IPS-18a (cell line): ENCODE measurements at regions not wholly inside any gene's neighbourhood (a gene's known extent, or its start where the extent isn't known, plus 50 kb on each side); places are given as distances from the start of the nearest gene placed in this dataset.

Source experiments
- H3K27ac ChIP-seq: one replicate; pipeline ENCODE4 v1.5.1; 2013; ENCODE audit warnings: low read length
- H3K27me3 ChIP-seq: one replicate; pipeline ENCODE4 v1.6.1; 2013; ENCODE audit warnings: mild to moderate bottlenecking, low read length; ENCODE audit not compliant: control insufficient read depth, insufficient read depth
- H3K36me3 ChIP-seq: one replicate; pipeline ENCODE4 v1.6.1; 2013; ENCODE audit warnings: low read depth, low read length; ENCODE audit not compliant: control insufficient read depth
- H3K4me1 ChIP-seq: one replicate; pipeline ENCODE4 v1.6.1; 2013; ENCODE audit warnings: low read depth, low read length; ENCODE audit not compliant: control insufficient read depth
- H3K4me3 ChIP-seq: one replicate; pipeline ENCODE4 v1.5.1; 2013; ENCODE audit warnings: low read length
- H3K9ac ChIP-seq: one replicate; pipeline ENCODE4 v1.6.1; 2013; ENCODE audit warnings: mild to moderate bottlenecking, low read length, moderate library complexity
- H3K9me3 ChIP-seq: one replicate; pipeline ENCODE4 v1.6.1; 2013; ENCODE audit warnings: low read depth, low read length; ENCODE audit not compliant: control insufficient read depth

DNA sequence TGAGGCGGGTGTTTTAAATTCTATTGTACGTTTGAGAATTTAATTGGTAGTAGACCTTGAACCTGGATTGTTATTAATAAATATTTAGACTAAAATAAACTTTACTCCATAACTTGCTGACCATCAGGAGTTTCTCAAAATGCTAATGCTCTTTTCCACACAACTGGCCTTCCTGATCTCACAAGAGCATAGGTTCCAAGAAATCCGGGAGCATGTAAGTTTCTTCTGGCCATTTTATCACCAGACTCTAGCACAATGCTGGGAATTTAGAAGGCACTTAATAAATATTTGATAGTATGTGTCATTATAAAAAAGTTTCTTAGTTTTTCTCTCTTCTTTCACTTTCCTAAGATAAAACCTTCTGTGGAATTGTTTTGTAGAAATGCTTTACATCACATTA, 2047.1 kb downstream of the SUCLG1 start:
- Histone ChIP-seq H3K27ac (no peak overlapping the region), H3K27me3 (no peaks in the 10 kb centered on the region), H3K4me1 (no peaks in the 10 kb centered on the region), H3K9me3 (no peaks in the 10 kb centered on the region), H3K36me3 (no peaks in the 10 kb centered on the region), H3K4me3 (no peak overlapping the region), H3K9ac (no peak overlapping the region)

DNA sequence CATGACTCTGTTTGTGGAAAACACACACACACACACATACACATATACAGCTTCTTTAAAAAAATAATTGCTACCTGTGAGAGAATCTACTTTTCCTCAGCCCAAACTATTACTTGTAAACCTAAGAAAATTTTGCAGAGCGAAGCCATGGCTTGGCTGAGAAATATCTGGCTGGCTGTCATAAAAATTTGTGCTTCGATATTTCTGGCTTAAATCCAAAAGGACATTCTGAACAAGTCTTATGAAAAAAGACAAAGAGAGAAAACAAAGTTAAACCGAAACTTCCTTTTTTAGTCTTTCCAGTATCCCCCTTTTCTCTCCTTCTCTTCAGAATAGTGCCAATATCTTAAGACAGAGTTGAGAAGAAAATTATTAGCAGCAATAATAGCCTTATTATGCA, 2048.0 kb downstream of the SUCLG1 start:
- H3K4me1 ChIP-seq = no peaks in the 10 kb centered on the region
- no peak overlapping the region for H3K4me3 ChIP-seq
- no peak overlapping the region for H3K9ac ChIP-seq
- no peaks in the 10 kb centered on the region for H3K36me3 ChIP-seq
- H3K27ac ChIP-seq = no peak overlapping the region
- H3K27me3 ChIP-seq = no peaks in the 10 kb centered on the region
- no peaks in the 10 kb centered on the region for H3K9me3 ChIP-seq

DNA sequence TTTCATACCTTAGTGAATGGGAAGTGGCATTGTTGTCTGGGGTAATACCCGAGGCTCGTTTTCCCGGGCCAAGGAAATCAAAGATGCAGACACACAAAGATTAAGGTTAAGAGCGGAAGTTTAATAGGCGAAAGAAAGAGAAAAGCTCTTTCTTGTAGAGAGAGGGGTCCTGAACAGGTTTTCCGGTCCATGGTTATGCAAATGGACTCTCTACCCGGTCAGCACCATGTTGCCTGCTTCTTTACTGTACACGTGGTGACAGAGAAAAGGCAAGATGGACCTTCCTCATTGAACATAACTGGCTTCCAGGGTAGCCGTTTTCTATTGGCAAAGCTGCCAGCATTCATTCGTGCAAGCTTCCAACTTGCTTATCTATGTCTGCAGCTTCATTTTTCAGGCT, 2063.5 kb downstream of the SUCLG1 start:
- Histone ChIP-seq H3K4me3 (no peak overlapping the region), H3K27ac (no peak overlapping the region), H3K4me1 (peaks cover 8% of the 10 kb centered on the region), H3K27me3 (no peaks in the 10 kb centered on the region), H3K36me3 (no peaks in the 10 kb centered on the region), H3K9ac (no peak overlapping the region), H3K9me3 (no peaks in the 10 kb centered on the region)

DNA sequence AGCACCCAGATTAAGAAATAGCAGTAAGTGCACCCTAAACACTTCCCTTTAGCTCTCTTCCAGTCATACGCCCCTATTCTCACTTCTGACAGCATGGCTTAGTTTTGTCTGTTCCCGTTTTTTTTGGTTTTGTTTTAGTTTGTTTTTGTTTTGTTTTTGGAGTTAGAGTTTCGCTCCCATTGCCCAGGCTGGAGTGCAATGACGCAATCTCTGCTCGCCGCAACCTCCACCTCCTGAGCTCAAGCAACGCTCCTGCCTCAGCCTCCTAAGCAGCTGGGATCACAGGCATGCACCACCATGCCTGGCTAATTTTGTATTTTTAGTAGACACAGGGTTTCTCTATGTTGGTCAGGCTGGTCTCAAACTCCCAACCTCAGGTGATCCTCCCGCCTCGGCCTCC, 2067.7 kb downstream of the SUCLG1 start:
- Histone ChIP-seq H3K9me3 (no peaks in the 10 kb centered on the region), H3K4me1 (peaks cover 4% of the 10 kb centered on the region), H3K36me3 (no peaks in the 10 kb centered on the region), H3K9ac (no peak overlapping the region), H3K27ac (no peak overlapping the region), H3K4me3 (no peak overlapping the region), H3K27me3 (no peaks in the 10 kb centered on the region)

DNA sequence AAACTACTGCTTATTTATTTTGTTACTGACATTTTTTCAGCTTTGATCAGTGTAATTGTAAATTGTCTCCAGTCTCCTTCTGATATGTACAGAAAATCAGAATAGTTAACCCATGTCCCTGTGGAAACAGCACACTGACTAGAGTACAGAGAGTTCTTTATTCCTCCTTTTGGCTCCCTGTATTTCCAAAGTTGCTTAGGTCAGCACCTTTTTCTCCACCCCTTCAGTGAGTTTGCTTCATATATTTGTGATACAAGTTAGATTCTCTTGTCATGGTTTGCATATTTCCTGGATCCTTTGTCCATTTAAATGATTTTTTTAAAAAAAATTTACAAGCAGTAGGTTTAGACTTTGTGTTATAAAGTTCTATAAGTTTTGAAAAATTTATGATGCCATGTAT, 2051.1 kb upstream of the LRRTM1 start:
- H3K27ac ChIP-seq = no peak overlapping the region
- no peaks in the 10 kb centered on the region for H3K27me3 ChIP-seq
- no peaks in the 10 kb centered on the region for H3K9me3 ChIP-seq
- no peaks in the 10 kb centered on the region for H3K36me3 ChIP-seq
- H3K9ac ChIP-seq = no peak overlapping the region
- no peak overlapping the region for H3K4me3 ChIP-seq
- no peaks in the 10 kb centered on the region for H3K4me1 ChIP-seq

DNA sequence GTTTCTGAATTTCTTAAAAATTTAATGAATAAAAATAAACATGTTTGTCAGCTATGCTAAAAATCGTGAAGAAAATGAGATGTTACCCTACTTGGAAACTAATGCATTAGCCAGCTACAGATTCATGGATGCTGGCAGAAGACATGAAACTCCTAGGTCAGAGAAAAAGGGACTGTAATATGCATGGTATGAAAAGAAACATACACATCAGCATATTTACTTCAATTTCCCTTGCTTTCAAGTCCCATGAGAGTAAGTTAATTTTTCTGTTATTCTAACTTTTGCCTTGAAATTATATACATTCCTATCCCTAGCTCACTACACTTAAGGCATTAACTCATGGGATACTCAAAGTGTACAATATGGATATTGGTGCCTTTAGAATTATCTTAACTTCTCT, 2041.4 kb upstream of the LRRTM1 start:
- H3K9me3 ChIP-seq = no peaks in the 10 kb centered on the region
- H3K36me3 ChIP-seq = no peaks in the 10 kb centered on the region
- H3K4me3 ChIP-seq = no peak overlapping the region
- no peaks in the 10 kb centered on the region for H3K4me1 ChIP-seq
- no peaks in the 10 kb centered on the region for H3K27me3 ChIP-seq
- H3K9ac ChIP-seq = no peak overlapping the region
- H3K27ac ChIP-seq = no peak overlapping the region

DNA sequence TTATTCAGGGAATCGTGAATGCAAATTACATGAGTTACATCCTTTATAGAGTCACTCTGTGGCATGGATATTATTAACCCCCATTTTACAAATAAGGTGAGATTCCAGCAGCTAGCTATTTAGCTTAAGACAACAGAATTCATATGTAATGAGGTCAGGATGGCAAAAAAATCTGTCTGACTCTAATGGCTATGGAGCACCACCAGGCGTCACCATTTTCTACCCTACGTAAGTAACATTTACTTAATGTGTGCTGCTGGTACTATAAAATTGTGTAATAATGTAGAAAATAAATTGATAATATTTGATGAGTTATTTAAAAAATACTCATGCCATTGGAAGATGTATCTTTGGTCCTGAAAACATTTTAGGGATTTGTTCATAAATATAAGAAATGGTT, 2040.1 kb upstream of the LRRTM1 start:
- Histone ChIP-seq H3K9ac (no peak overlapping the region), H3K27ac (no peak overlapping the region), H3K4me3 (no peak overlapping the region), H3K27me3 (no peaks in the 10 kb centered on the region), H3K36me3 (no peaks in the 10 kb centered on the region), H3K4me1 (no peaks in the 10 kb centered on the region), H3K9me3 (no peaks in the 10 kb centered on the region)

DNA sequence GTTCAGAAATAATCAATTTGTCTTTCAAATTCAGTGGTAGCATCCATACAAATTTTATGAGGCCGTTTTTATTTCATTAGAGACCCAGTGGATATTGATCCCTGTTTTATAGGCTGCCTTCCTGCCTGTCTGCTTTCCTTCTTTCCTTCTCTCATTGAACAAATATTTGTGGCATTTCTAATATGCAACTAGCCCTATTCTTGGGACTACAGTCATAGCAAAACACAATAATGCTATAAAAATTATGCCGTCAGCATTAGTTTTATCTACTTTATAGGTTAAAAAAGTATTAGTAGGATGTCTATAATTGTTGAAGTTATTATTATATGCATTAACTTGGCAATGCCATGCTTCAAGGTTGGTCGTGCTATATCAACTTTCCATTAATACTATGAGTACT, 2037.8 kb upstream of the LRRTM1 start:
- Histone ChIP-seq H3K9ac (no peak overlapping the region), H3K27me3 (no peaks in the 10 kb centered on the region), H3K4me3 (no peak overlapping the region), H3K36me3 (no peaks in the 10 kb centered on the region), H3K4me1 (no peaks in the 10 kb centered on the region), H3K27ac (no peak overlapping the region), H3K9me3 (no peaks in the 10 kb centered on the region)

DNA sequence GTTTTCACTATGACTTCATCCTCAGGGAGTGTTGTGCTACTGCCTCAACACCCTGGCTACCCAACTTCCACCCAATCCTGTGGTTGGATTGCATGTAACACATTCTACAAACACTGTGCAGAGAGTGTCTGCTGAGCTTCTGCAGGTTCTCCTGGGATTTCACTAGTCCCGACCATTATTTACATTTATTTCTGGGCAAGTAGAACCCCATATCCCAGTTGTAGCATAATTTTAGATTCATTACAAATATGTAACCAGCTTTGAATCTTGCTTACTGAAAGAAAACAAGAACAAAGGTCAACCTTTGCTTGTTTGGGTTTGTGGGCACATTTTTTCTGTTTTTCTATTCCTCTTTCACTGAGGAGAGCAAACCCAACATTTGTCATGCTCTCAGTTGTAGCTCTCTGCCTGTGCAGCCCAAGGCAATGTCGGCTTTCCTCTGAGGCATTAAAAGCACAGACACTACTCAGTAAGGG, 2036.1 kb upstream of the LRRTM1 start:
- Histone ChIP-seq H3K9ac (no peak overlapping the region), H3K9me3 (no peaks in the 10 kb centered on the region), H3K27me3 (no peaks in the 10 kb centered on the region), H3K4me3 (no peak overlapping the region), H3K27ac (no peak overlapping the region), H3K36me3 (no peaks in the 10 kb centered on the region), H3K4me1 (no peaks in the 10 kb centered on the region)

DNA sequence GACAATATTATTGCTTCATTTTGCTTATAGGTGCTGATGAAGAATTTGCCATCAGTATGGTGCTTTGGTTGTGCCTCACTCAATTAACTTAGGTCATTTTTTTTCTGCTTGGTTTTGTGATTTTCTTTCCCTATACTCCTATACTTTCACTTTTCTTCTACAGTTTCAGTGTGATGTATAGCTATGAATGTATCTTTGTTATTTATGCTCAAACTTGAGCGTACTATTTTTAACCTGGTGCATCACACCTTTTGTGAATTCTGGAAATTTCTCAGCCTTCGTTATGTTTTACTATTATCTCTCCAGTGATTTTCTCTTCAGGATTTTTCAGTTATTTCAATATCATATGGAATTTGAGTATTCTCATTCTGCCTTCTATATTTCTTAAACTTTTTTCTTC, 2035.3 kb upstream of the LRRTM1 start:
- Histone ChIP-seq H3K27me3 (no peaks in the 10 kb centered on the region), H3K36me3 (no peaks in the 10 kb centered on the region), H3K9ac (no peak overlapping the region), H3K4me3 (no peak overlapping the region), H3K4me1 (no peaks in the 10 kb centered on the region), H3K27ac (no peak overlapping the region), H3K9me3 (no peaks in the 10 kb centered on the region)

DNA sequence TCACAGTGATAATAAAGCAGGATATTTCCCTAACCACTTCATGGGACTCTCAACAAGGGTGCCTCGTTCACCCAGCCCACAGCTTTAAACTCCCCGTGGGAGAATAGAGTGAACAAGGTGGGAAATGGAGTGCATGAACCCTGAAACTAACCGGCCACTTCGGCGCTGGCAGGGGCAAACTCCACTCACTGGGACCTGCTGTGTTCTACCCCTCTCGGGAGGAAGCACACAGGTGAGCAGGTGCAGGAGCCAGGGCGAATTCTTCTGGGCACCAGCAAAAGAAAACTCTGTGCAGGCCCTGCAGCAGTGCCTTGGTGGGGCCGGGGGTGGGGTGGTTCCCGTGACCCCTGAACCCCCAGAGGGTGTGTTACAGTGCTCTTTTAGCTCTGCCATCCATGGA, 2029.1 kb upstream of the LRRTM1 start:
- Histone ChIP-seq H3K27me3 (no peaks in the 10 kb centered on the region), H3K9ac (no peak overlapping the region), H3K27ac (no peak overlapping the region), H3K36me3 (no peaks in the 10 kb centered on the region), H3K9me3 (no peaks in the 10 kb centered on the region), H3K4me1 (no peaks in the 10 kb centered on the region), H3K4me3 (no peak overlapping the region)

DNA sequence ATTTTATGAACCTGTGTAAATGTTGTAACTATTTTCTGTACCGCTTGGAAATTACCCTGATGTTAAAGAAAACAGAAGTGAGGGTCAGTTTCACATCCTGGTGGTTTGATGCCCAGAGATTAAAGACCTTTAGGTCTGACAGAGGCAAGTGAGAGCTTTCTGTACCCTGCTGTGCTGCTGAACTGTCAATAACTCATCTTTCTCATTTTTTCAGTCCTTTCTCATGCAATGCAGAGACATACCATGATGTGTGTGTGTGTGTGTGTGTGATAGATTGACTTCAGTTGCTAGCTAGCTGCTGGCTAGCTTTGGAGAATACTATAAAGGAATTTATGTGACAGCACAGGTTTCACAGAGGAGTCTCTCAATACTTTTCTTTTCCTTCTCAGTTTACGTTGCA, 2025.6 kb upstream of the LRRTM1 start:
- Histone ChIP-seq H3K4me1 (no peaks in the 10 kb centered on the region), H3K4me3 (no peak overlapping the region), H3K9ac (no peak overlapping the region), H3K27ac (no peak overlapping the region), H3K27me3 (no peaks in the 10 kb centered on the region), H3K9me3 (no peaks in the 10 kb centered on the region), H3K36me3 (no peaks in the 10 kb centered on the region)
